ENCODE measurements at regions not wholly inside any gene's neighbourhood (a gene's known extent, or its start where the extent isn't known, plus 50 kb on each side); places are given as distances from the start of the nearest gene placed in this dataset.

- H3K27ac Mint-ChIP-seq = no peak overlapping the region
- H3K4me1 Mint-ChIP-seq = no peaks in the 10 kb centered on the region
- no peaks in the 10 kb centered on the region for H3K36me3 Mint-ChIP-seq (ENCODE audit: low read depth)
- H3K9me3 Mint-ChIP-seq = peaks cover 9% of the 10 kb centered on the region
- no peak for DNase-seq
- no peaks in the 10 kb centered on the region for H3K27me3 Mint-ChIP-seq (ENCODE audit: low read depth, poor library complexity)
- no peak for TF ChIP-seq CTCF (IDR thresholded peaks at IDR 0.05)
- no peak overlapping the region for H3K4me3 Mint-ChIP-seq
These were observed 789.9 kb upstream of the LRRC4C start for GRCh38 chr11:42249401-42249800.

- Mint-ChIP-seq H3K4me1 (no peaks in the 10 kb centered on the region), H3K36me3 (ENCODE audit: low read depth) (no peaks in the 10 kb centered on the region), H3K4me3 (no peak overlapping the region), H3K27me3 (ENCODE audit: low read depth, poor library complexity) (no peaks in the 10 kb centered on the region), H3K9me3 (peaks cover 9% of the 10 kb centered on the region), H3K27ac (no peak overlapping the region)
- DNase-seq = no peak
- TF ChIP-seq CTCF (IDR thresholded peaks at IDR 0.05) = no peak
These were observed 790.5 kb upstream of the LRRC4C start for GRCh38 chr11:42249956-42250355.

GRCh38 chr11:42251984-42252383 is 792.5 kb upstream of the LRRC4C start:
- DNase-seq = no peak
- H3K9me3 Mint-ChIP-seq = peaks cover 9% of the 10 kb centered on the region
- H3K4me1 Mint-ChIP-seq = no peaks in the 10 kb centered on the region
- no peaks in the 10 kb centered on the region for H3K36me3 Mint-ChIP-seq (ENCODE audit: low read depth)
- no peak overlapping the region for H3K4me3 Mint-ChIP-seq
- H3K27me3 Mint-ChIP-seq (ENCODE audit: low read depth, poor library complexity) = no peaks in the 10 kb centered on the region
- no peak overlapping the region for H3K27ac Mint-ChIP-seq
- TF ChIP-seq CTCF (IDR thresholded peaks at IDR 0.05) = no peak

GRCh38 chr11:42253156-42253555 is 793.7 kb upstream of the LRRC4C start:
- Mint-ChIP-seq H3K4me1 (no peaks in the 10 kb centered on the region), H3K27ac (no peak overlapping the region), H3K27me3 (ENCODE audit: low read depth, poor library complexity) (no peaks in the 10 kb centered on the region), H3K36me3 (ENCODE audit: low read depth) (no peaks in the 10 kb centered on the region), H3K4me3 (no peak overlapping the region), H3K9me3 (peaks cover 9% of the 10 kb centered on the region)
- no peak for DNase-seq
- TF ChIP-seq CTCF (IDR thresholded peaks at IDR 0.05) = no peak

- Mint-ChIP-seq H3K27ac (no peak overlapping the region), H3K4me3 (no peak overlapping the region), H3K36me3 (ENCODE audit: low read depth) (no peaks in the 10 kb centered on the region)
These were observed 796.5 kb upstream of the LRRC4C start for GRCh38 chr11:42255906-42256305.

More at GRCh38 chr11:42255906-42256305, 796.5 kb upstream of the LRRC4C start:
- Mint-ChIP-seq H3K4me1 (no peaks in the 10 kb centered on the region), H3K9me3 (peaks cover 6% of the 10 kb centered on the region), H3K27me3 (ENCODE audit: low read depth, poor library complexity) (no peaks in the 10 kb centered on the region)
- no peak for DNase-seq
- TF ChIP-seq CTCF (IDR thresholded peaks at IDR 0.05) = no peak
